Lower lobe of right lung (tissue), 2 donors: ENCODE measurements at regions not wholly inside any gene's neighbourhood (a gene's known extent, or its start where the extent isn't known, plus 50 kb on each side); places are given as distances from the start of the nearest gene placed in this dataset.

Experiments
- ATAC-seq, 2 donors: fragments of 200-7000 bp; cut with Tn5 transposase; one replicate each; pipeline ENCODE4 v1.9.1; 2020 to 2022; ENCODE audit warnings: mild to moderate bottlenecking in 2 of 2, moderate library complexity in 2 of 2
- DNase-seq: peaks from one replicate; pipeline ENCODE4 v3.0.0-alpha.2; 2020
- H3K27ac ChIP-seq: fragments of 200-600 bp; one replicate; pipeline ENCODE4 v1.8.0; 2022
- H3K27me3 ChIP-seq: fragments of 200-600 bp; one replicate; pipeline ENCODE4 v1.8.0; 2022; ENCODE audit warnings: low read depth
- H3K36me3 ChIP-seq: fragments of 200-600 bp; one replicate; pipeline ENCODE4 v1.8.0; 2022; ENCODE audit warnings: mild to moderate bottlenecking
- H3K4me1 ChIP-seq: fragments of 200-600 bp; one replicate; pipeline ENCODE4 v1.8.0; 2022
- H3K4me3 ChIP-seq: fragments of 200-600 bp; one replicate; pipeline ENCODE4 v1.8.0; 2022; ENCODE audit warnings: mild to moderate bottlenecking
- H3K9me3 ChIP-seq: fragments of 200-600 bp; one replicate; pipeline ENCODE4 v1.8.0; 2022
- intact Hi-C: fragments of 100-400 bp; cut with DNase I; formaldehyde crosslinking; loops from one replicate; pipeline ENCODE4 v1.11.0; 2022
- TF ChIP-seq, protein P1 (sequence below): fragments of 200-600 bp; IDR thresholded peaks from one replicate; pipeline ENCODE4 v1.8.0; 2022; ENCODE audit warnings: antibody characterized with exemption, mild to moderate bottlenecking
- donor health status: DM: no; HTN: yes; CAD: no; lungs with severe emphysema.

DNA sequence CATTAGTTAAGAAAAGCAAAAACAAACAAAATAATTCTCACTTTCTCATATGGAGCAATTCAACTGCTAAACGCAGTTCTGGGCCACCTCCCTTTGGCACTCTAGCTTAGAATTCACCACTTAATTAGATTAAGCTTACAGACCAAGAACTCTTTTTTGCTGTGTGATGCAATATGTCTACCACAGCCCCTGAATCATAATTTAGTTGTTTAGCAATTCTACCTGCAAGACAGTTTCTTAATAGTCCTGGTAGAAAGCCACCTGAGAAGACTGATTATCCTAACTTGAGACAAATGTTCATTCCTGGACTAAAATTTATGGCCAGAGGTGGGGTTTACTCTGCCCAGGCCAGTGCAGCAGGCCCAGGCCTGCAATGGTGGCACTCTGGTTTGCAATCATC lies 205.9 kb downstream of the HS3ST3A1 start:
- no peak for DNase-seq
- TF ChIP-seq, protein P1, sequence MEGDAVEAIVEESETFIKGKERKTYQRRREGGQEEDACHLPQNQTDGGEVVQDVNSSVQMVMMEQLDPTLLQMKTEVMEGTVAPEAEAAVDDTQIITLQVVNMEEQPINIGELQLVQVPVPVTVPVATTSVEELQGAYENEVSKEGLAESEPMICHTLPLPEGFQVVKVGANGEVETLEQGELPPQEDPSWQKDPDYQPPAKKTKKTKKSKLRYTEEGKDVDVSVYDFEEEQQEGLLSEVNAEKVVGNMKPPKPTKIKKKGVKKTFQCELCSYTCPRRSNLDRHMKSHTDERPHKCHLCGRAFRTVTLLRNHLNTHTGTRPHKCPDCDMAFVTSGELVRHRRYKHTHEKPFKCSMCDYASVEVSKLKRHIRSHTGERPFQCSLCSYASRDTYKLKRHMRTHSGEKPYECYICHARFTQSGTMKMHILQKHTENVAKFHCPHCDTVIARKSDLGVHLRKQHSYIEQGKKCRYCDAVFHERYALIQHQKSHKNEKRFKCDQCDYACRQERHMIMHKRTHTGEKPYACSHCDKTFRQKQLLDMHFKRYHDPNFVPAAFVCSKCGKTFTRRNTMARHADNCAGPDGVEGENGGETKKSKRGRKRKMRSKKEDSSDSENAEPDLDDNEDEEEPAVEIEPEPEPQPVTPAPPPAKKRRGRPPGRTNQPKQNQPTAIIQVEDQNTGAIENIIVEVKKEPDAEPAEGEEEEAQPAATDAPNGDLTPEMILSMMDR: no peak
- H3K27me3 ChIP-seq: no peaks in the 10 kb centered on the region
- no peaks in the 10 kb centered on the region for H3K9me3 ChIP-seq
- H3K36me3 ChIP-seq: no peaks in the 10 kb centered on the region
- H3K4me1 ChIP-seq: peaks cover 5% of the 10 kb centered on the region
- ATAC-seq: peak; percentile 60 to 70
- H3K4me3 ChIP-seq: no peak overlapping the region
- H3K27ac ChIP-seq: peak overlapping the region; percentile 31
- intact Hi-C loops: no loop called here

DNA sequence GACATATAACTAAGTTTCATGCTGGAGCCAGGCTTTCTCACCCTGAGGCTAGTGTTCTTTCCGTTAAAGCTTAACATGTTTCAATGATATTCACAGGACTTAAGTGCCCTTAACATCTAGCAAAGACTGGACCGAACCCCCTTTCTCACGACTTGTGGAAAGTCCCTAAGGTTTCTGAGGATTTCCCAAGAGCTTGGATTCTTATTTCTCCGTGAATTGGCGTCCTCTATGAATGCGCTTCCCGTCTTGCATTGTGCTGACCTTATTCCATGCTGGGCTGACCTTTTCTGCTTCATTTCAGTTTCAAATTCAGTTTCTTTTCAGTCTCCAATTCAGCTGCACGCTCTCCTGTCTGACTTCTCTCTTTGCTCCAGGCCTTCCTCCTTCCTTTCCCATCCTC lies 206.4 kb downstream of the HS3ST3A1 start:
- Histone ChIP-seq H3K36me3 (no peaks in the 10 kb centered on the region), H3K4me1 (peaks cover 5% of the 10 kb centered on the region), H3K9me3 (no peaks in the 10 kb centered on the region), H3K27ac (peak overlapping the region; percentile 31), H3K27me3 (no peaks in the 10 kb centered on the region), H3K4me3 (no peak overlapping the region)
- TF ChIP-seq, protein P1: no peak
- DNase-seq (no peak), ATAC-seq (peak; percentile 60 to 80)
- intact Hi-C loops: no loop called here

DNA sequence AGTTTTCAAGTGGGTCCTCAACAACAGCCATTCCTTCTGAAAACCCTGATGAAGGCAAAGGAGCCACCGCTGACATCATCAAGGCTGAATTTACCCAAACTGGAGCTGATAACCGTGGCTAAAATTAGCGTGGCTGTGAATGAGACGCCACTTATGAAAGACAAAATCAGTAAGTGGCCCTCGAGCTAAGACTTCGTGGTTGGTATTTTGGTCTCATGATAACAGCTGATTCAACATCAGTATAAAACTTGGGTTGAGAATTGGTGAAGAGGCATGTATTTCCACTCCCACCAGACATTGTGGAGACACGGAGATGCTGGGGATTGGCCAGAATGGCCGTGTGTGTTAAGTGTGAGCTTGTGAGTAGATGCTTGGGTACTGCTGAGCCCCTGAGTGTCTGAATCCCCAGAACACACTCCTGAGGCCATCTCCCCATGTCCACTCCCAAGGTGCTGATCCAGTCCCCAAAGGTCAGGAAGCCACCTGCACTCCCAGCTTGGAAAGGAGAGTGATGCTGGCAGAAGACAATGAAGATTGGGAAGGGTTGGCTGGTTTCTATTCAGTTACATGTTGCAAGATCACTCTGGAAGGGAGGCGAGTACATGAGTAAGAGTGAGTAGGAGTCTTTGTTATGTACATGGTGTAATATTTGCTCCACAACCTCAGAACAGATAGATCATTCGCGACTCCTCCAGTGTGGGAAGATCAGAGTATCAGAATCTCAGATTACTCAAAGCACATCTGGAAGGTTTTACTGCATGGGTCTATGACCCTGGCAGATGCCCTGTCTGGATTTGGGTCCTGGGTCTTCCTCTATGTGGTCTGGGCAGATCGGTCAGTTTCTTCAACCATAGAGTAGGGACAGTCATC lies 207.7 kb downstream of the HS3ST3A1 start:
- intact Hi-C loops: no loop called here
- H3K27me3 ChIP-seq: no peaks in the 10 kb centered on the region
- peaks cover 5% of the 10 kb centered on the region for H3K4me1 ChIP-seq
- H3K36me3 ChIP-seq: no peaks in the 10 kb centered on the region
- H3K27ac ChIP-seq: no peak overlapping the region
- no peak overlapping the region for H3K4me3 ChIP-seq
- no peaks in the 10 kb centered on the region for H3K9me3 ChIP-seq
- TF ChIP-seq, protein P1: no peak
- ATAC-seq (peak; percentile 27 to 48), DNase-seq (no peak)

DNA sequence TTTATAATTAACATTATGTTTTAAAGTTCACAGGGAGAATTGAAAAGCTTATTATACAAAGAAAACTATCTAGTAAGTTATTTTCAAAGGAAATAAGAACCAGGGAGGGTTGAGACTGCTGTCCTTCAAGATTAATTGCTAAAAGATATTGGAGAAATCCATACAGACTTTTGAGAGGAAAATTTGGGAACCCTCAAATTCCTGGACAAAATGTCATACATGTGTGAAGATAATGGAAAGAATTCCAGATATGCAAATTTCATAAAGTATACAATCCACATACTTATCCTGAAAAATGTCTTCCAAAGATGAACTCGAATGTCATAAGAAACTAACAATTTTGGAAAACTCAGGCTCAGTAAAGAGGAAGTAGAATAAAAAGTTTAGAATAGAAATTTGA lies 213.8 kb downstream of the HS3ST3A1 start:
- TF ChIP-seq, protein P1: no peak
- intact Hi-C loops: no loop called here
- ATAC-seq (no peak), DNase-seq (no peak)
- no peak overlapping the region for H3K27ac ChIP-seq
- H3K9me3 ChIP-seq: no peaks in the 10 kb centered on the region
- H3K4me1 ChIP-seq: no peaks in the 10 kb centered on the region
- no peak overlapping the region for H3K4me3 ChIP-seq
- H3K27me3 ChIP-seq: no peaks in the 10 kb centered on the region
- H3K36me3 ChIP-seq: no peaks in the 10 kb centered on the region

DNA sequence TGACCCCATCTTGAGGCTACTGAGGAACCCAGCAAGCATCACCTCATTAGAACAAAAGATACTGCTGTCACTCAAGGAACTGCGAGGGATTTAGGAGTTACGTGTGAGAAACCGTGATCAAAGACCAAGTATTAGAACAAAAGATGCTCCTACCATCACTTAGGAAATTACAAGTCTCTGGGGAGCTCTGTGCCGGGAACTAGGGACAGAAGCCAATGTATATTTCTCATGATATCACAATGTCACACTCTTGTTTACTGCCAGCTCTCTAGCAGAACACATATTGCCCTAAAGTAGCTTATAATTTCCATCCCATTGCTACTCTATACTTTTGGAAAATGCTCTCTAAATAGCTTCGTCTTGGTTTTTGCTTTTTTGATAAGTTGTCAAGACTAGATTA lies 214.5 kb downstream of the HS3ST3A1 start:
- Histone ChIP-seq H3K4me1 (no peaks in the 10 kb centered on the region), H3K4me3 (no peak overlapping the region), H3K36me3 (no peaks in the 10 kb centered on the region), H3K27me3 (no peaks in the 10 kb centered on the region), H3K9me3 (no peaks in the 10 kb centered on the region), H3K27ac (no peak overlapping the region)
- DNase-seq: no peak
- intact Hi-C loops: no loop called here
- ATAC-seq: no peak
- TF ChIP-seq, protein P1: no peak
